Epidermal melanocyte (primary cell): ENCODE measurements at regions not wholly inside any gene's neighbourhood (a gene's known extent, or its start where the extent isn't known, plus 50 kb on each side); places are given as distances from the start of the nearest gene placed in this dataset.

Source experiments
- DNase-seq: peaks from one replicate; pipeline ENCODE4 v3.0.0; 2011; ENCODE audit warnings: low spot score; ENCODE audit not compliant: insufficient read length

- no peak for DNase-seq
Observed at GRCh38 chr12:118467641-118468305, 91.4 kb downstream of the SUDS3 start.

GRCh38 chr12:118472940-118473339 is 96.6 kb downstream of the SUDS3 start:
- DNase-seq, result no peak

GRCh38 chr12:118480235-118480634 is 103.9 kb downstream of the SUDS3 start:
- DNase-seq, result no peak

- DNase-seq, result no peak
Observed at GRCh38 chr12:118488034-118488433, 111.7 kb downstream of the SUDS3 start.

GRCh38 chr12:118493962-118494361 is 117.6 kb downstream of the SUDS3 start:
- no peak for DNase-seq

- DNase-seq, result no peak
Observed at GRCh38 chr12:118494776-118495175, 118.4 kb downstream of the SUDS3 start.

GRCh38 chr12:118495296-118495695 is 118.9 kb downstream of the SUDS3 start:
- DNase-seq, result no peak

GRCh38 chr12:118498171-118498570 is 121.8 kb downstream of the SUDS3 start:
- DNase-seq, result no peak

- DNase-seq, result no peak
Observed at GRCh38 chr12:118500299-118500698, 123.9 kb downstream of the SUDS3 start.

GRCh38 chr12:118501489-118501888 is 125.1 kb downstream of the SUDS3 start:
- no peak for DNase-seq

- no peak for DNase-seq
Observed at GRCh38 chr12:118503476-118503875, 127.1 kb downstream of the SUDS3 start.

- DNase-seq, result no peak
Observed at GRCh38 chr12:118512669-118513068, 136.3 kb downstream of the SUDS3 start.

- no peak for DNase-seq
Observed at GRCh38 chr12:118513611-118514010, 137.3 kb downstream of the SUDS3 start.

- DNase-seq, result no peak
Observed at GRCh38 chr12:118514297-118514696, 137.9 kb downstream of the SUDS3 start.

GRCh38 chr12:118520214-118521035 is 144.1 kb downstream of the SUDS3 start:
- DNase-seq, result no peak

GRCh38 chr12:118521036-118521370 is 144.6 kb downstream of the SUDS3 start:
- DNase-seq, result no peak

- DNase-seq, result no peak
Observed at GRCh38 chr12:118524446-118524845, 148.1 kb downstream of the SUDS3 start.

- DNase-seq, result no peak
Observed at GRCh38 chr12:118525216-118525615, 148.9 kb downstream of the SUDS3 start.

GRCh38 chr12:118526255-118527095 is 150.1 kb downstream of the SUDS3 start:
- DNase-seq, result no peak

GRCh38 chr12:118527310-118527709 is 151.0 kb downstream of the SUDS3 start:
- DNase-seq, result no peak

GRCh38 chr12:118528625-118529024 is 152.3 kb downstream of the SUDS3 start:
- DNase-seq, result no peak

- no peak for DNase-seq
Observed at GRCh38 chr12:118534003-118534402, 157.6 kb downstream of the SUDS3 start.
